ENCODE measurements at regions not wholly inside any gene's neighbourhood (a gene's known extent, or its start where the extent isn't known, plus 50 kb on each side); places are given as distances from the start of the nearest gene placed in this dataset.

DNA sequence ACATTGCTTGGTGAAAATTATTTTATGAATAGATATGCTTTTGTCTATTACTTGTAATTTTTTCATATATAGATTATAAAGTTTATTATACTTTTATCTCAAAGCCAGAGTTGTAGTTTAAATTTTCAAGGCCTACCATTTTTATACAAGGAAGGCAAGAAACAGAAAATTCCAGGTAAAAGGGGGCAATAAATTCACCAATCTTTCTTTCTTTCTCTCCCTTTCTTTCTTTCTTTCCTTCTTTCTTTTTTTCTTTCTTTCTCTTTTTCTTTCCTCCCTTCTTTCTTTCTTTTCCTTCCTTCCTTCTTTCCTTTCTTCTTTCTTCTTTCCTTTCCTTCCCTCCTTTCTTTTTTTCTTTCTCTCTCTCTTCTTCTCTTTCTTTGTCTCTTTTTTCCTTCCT, 529.4 kb downstream of the PCDH17 start:
- ATAC-seq, result no peak
- TF ChIP-seq GLIS3 (CRISPR knock-in tag; IDR thresholded peaks at IDR 0.05) (no peak), SNAI2 (CRISPR knock-in tag; IDR thresholded peaks at IDR 0.05) (no peak), CSDC2 (CRISPR knock-in tag; IDR thresholded peaks at IDR 0.05) (no peak), TCF4 (CRISPR knock-in tag; IDR thresholded peaks at IDR 0.05; ENCODE audit: borderline replicate concordance) (no peak), RARB (CRISPR knock-in tag; IDR thresholded peaks at IDR 0.05) (no peak), ZNF70 (CRISPR knock-in tag; IDR thresholded peaks at IDR 0.05) (no peak), ARNTL (CRISPR knock-in tag; IDR thresholded peaks at IDR 0.05; ENCODE audit: borderline replicate concordance, low read depth) (no peak), ZFP3 (CRISPR knock-in tag; IDR thresholded peaks at IDR 0.05) (no peak), BACH2 (CRISPR knock-in tag; IDR thresholded peaks at IDR 0.05; ENCODE audit: borderline replicate concordance) (no peak), ESRRG (CRISPR knock-in tag; IDR thresholded peaks at IDR 0.05) (no peak), ISL1 (CRISPR knock-in tag; IDR thresholded peaks at IDR 0.05) (no peak), OSR1 (CRISPR knock-in tag; IDR thresholded peaks at IDR 0.05) (no peak), ZFP30 (CRISPR knock-in tag; IDR thresholded peaks at IDR 0.05) (no peak), TOX (CRISPR knock-in tag; IDR thresholded peaks at IDR 0.05; ENCODE audit: borderline replicate concordance) (no peak), PPARA (CRISPR knock-in tag; IDR thresholded peaks at IDR 0.05; ENCODE audit: borderline replicate concordance) (no peak), ZNF565 (CRISPR knock-in tag; conservative IDR thresholded peaks at IDR 0.05; ENCODE audit: low read depth) (no peak)
- TF ChIP-seq, protein P1, sequence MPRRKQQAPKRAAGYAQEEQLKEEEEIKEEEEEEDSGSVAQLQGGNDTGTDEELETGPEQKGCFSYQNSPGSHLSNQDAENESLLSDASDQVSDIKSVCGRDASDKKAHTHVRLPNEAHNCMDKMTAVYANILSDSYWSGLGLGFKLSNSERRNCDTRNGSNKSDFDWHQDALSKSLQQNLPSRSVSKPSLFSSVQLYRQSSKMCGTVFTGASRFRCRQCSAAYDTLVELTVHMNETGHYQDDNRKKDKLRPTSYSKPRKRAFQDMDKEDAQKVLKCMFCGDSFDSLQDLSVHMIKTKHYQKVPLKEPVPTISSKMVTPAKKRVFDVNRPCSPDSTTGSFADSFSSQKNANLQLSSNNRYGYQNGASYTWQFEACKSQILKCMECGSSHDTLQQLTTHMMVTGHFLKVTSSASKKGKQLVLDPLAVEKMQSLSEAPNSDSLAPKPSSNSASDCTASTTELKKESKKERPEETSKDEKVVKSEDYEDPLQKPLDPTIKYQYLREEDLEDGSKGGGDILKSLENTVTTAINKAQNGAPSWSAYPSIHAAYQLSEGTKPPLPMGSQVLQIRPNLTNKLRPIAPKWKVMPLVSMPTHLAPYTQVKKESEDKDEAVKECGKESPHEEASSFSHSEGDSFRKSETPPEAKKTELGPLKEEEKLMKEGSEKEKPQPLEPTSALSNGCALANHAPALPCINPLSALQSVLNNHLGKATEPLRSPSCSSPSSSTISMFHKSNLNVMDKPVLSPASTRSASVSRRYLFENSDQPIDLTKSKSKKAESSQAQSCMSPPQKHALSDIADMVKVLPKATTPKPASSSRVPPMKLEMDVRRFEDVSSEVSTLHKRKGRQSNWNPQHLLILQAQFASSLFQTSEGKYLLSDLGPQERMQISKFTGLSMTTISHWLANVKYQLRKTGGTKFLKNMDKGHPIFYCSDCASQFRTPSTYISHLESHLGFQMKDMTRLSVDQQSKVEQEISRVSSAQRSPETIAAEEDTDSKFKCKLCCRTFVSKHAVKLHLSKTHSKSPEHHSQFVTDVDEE (CRISPR knock-in tag; IDR thresholded peaks at IDR 0.05), result no peak
- TF ChIP-seq, protein P2, sequence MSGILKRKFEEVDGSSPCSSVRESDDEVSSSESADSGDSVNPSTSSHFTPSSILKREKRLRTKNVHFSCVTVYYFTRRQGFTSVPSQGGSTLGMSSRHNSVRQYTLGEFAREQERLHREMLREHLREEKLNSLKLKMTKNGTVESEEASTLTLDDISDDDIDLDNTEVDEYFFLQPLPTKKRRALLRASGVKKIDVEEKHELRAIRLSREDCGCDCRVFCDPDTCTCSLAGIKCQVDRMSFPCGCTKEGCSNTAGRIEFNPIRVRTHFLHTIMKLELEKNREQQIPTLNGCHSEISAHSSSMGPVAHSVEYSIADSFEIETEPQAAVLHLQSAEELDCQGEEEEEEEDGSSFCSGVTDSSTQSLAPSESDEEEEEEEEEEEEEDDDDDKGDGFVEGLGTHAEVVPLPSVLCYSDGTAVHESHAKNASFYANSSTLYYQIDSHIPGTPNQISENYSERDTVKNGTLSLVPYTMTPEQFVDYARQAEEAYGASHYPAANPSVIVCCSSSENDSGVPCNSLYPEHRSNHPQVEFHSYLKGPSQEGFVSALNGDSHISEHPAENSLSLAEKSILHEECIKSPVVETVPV (CRISPR knock-in tag; IDR thresholded peaks at IDR 0.05), result no peak
- TF ChIP-seq, protein P3, sequence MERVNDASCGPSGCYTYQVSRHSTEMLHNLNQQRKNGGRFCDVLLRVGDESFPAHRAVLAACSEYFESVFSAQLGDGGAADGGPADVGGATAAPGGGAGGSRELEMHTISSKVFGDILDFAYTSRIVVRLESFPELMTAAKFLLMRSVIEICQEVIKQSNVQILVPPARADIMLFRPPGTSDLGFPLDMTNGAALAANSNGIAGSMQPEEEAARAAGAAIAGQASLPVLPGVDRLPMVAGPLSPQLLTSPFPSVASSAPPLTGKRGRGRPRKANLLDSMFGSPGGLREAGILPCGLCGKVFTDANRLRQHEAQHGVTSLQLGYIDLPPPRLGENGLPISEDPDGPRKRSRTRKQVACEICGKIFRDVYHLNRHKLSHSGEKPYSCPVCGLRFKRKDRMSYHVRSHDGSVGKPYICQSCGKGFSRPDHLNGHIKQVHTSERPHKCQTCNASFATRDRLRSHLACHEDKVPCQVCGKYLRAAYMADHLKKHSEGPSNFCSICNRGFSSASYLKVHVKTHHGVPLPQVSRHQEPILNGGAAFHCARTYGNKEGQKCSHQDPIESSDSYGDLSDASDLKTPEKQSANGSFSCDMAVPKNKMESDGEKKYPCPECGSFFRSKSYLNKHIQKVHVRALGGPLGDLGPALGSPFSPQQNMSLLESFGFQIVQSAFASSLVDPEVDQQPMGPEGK (CRISPR knock-in tag; IDR thresholded peaks at IDR 0.05; ENCODE audit: borderline replicate concordance), result no peak
- TF ChIP-seq, protein P4, sequence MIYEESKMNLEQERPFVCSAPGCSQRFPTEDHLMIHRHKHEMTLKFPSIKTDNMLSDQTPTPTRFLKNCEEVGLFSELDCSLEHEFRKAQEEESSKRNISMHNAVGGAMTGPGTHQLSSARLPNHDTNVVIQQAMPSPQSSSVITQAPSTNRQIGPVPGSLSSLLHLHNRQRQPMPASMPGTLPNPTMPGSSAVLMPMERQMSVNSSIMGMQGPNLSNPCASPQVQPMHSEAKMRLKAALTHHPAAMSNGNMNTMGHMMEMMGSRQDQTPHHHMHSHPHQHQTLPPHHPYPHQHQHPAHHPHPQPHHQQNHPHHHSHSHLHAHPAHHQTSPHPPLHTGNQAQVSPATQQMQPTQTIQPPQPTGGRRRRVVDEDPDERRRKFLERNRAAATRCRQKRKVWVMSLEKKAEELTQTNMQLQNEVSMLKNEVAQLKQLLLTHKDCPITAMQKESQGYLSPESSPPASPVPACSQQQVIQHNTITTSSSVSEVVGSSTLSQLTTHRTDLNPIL (CRISPR knock-in tag; IDR thresholded peaks at IDR 0.05; ENCODE audit: low read depth), result no peak

DNA sequence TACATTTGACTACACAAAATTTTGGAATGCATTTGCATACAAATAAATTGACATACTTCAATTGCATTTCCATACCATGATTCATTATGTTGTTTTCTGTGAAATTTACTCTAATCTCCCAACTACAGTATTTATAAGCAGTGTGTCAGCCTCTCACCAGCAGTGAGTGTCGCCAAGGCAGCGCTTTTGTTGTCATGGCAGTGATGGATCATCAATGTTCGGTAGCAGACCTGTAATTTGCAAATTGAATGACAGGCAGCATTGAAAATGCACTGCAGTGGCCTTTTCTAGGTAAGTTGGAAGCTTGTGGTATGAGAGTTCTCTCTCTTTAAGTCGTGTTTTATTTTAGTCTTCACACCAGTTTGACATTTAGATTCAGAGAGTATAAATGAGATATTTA, 534.1 kb downstream of the PCDH17 start:
- no peak for ATAC-seq
- no peak for TF ChIP-seq ZFP3 (CRISPR knock-in tag; IDR thresholded peaks at IDR 0.05)
- TF ChIP-seq BACH2 (CRISPR knock-in tag; IDR thresholded peaks at IDR 0.05; ENCODE audit: borderline replicate concordance), result no peak
- TF ChIP-seq ARNTL (CRISPR knock-in tag; IDR thresholded peaks at IDR 0.05; ENCODE audit: borderline replicate concordance, low read depth), result no peak
- TF ChIP-seq, protein P5, sequence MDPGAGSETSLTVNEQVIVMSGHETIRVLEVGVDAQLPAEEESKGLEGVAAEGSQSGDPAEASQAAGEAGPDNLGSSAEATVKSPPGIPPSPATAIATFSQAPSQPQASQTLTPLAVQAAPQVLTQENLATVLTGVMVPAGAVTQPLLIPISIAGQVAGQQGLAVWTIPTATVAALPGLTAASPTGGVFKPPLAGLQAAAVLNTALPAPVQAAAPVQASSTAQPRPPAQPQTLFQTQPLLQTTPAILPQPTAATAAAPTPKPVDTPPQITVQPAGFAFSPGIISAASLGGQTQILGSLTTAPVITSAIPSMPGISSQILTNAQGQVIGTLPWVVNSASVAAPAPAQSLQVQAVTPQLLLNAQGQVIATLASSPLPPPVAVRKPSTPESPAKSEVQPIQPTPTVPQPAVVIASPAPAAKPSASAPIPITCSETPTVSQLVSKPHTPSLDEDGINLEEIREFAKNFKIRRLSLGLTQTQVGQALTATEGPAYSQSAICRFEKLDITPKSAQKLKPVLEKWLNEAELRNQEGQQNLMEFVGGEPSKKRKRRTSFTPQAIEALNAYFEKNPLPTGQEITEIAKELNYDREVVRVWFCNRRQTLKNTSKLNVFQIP (CRISPR knock-in tag; IDR thresholded peaks at IDR 0.05; ENCODE audit: borderline replicate concordance, low read depth), result no peak
- no peak for TF ChIP-seq RARB (CRISPR knock-in tag; IDR thresholded peaks at IDR 0.05)
- no peak for TF ChIP-seq CSDC2 (CRISPR knock-in tag; IDR thresholded peaks at IDR 0.05)
- TF ChIP-seq, protein P4 (CRISPR knock-in tag; IDR thresholded peaks at IDR 0.05; ENCODE audit: low read depth), result no peak
- TF ChIP-seq ISL1 (CRISPR knock-in tag; IDR thresholded peaks at IDR 0.05), result no peak
- TF ChIP-seq, protein P1 (CRISPR knock-in tag; IDR thresholded peaks at IDR 0.05), result no peak
- TF ChIP-seq TCF4 (CRISPR knock-in tag; IDR thresholded peaks at IDR 0.05; ENCODE audit: borderline replicate concordance), result no peak
- TF ChIP-seq TOX (CRISPR knock-in tag; IDR thresholded peaks at IDR 0.05; ENCODE audit: borderline replicate concordance), result no peak
- TF ChIP-seq ZFP30 (CRISPR knock-in tag; IDR thresholded peaks at IDR 0.05), result no peak
- TF ChIP-seq ZNF70 (CRISPR knock-in tag; IDR thresholded peaks at IDR 0.05), result no peak
- TF ChIP-seq, protein P3 (CRISPR knock-in tag; IDR thresholded peaks at IDR 0.05; ENCODE audit: borderline replicate concordance), result no peak

All from SK-N-SH treated with all-trans-retinoic acid at 6 μM for 48 hours (cell line).